ENCODE measurements at regions not wholly inside any gene's neighbourhood (a gene's known extent, or its start where the extent isn't known, plus 50 kb on each side); places are given as distances from the start of the nearest gene placed in this dataset.

GRCh38 chr7:42686594-42687156, 225.2 kb downstream of the C7orf25 start:
- no peak for DNase-seq (ENCODE audit: low spot score)
- no peak for TF ChIP-seq CTCF (IDR thresholded peaks at IDR 0.05; ENCODE audit: extremely low read depth, missing control alignments)

- no peak for TF ChIP-seq CTCF (IDR thresholded peaks at IDR 0.05; ENCODE audit: extremely low read depth, missing control alignments)
- no peak for DNase-seq (ENCODE audit: low spot score)
Observed at GRCh38 chr7:42685911-42686310, 226.0 kb downstream of the C7orf25 start.

- DNase-seq (ENCODE audit: low spot score), result no peak
- no peak for TF ChIP-seq CTCF (IDR thresholded peaks at IDR 0.05; ENCODE audit: extremely low read depth, missing control alignments)
Observed at GRCh38 chr7:42677751-42678699, 233.8 kb downstream of the C7orf25 start.

GRCh38 chr7:42674541-42674940, 237.3 kb downstream of the C7orf25 start:
- no peak for DNase-seq (ENCODE audit: low spot score)
- TF ChIP-seq CTCF (IDR thresholded peaks at IDR 0.05; ENCODE audit: extremely low read depth, missing control alignments), result no peak

GRCh38 chr7:42673951-42674350, 237.9 kb downstream of the C7orf25 start:
- TF ChIP-seq CTCF (IDR thresholded peaks at IDR 0.05; ENCODE audit: extremely low read depth, missing control alignments), result no peak
- DNase-seq (ENCODE audit: low spot score), result no peak

GRCh38 chr7:42672339-42672999, 239.4 kb downstream of the C7orf25 start:
- no peak for DNase-seq (ENCODE audit: low spot score)

More at GRCh38 chr7:42672339-42672999, 239.4 kb downstream of the C7orf25 start:
- no peak for TF ChIP-seq CTCF (IDR thresholded peaks at IDR 0.05; ENCODE audit: extremely low read depth, missing control alignments)
